Right cardiac atrium (tissue), 5 donors: ENCODE measurements at regions not wholly inside any gene's neighbourhood (a gene's known extent, or its start where the extent isn't known, plus 50 kb on each side); places are given as distances from the start of the nearest gene placed in this dataset.

ENCODE experiments used
- ATAC-seq, 2 donors: fragments of 200-7000 bp; cut with Tn5 transposase; one replicate each; pipeline versions ENCODE4 v1.8.0 to v1.9.1; 2020; ENCODE audit warnings: moderate library complexity in 2 of 2, mild to moderate bottlenecking in 1 of 2
- DNase-seq, 3 donors: peaks; one replicate each; pipeline ENCODE4 v3.0.0-alpha.2; 2020
- H3K27ac ChIP-seq: one replicate; pipeline ENCODE4 v1.5.1; 2013; ENCODE audit warnings: mild to moderate bottlenecking, low read length, control low read depth, moderate library complexity
- H3K27me3 ChIP-seq: one replicate; pipeline ENCODE4 v1.6.1; 2013; ENCODE audit not compliant: control insufficient read depth, insufficient read depth
- H3K4me1 ChIP-seq: one replicate; pipeline ENCODE4 v1.6.1; 2013; ENCODE audit warnings: low read length; ENCODE audit not compliant: control insufficient read depth, insufficient read depth
- H3K4me3 ChIP-seq: one replicate; pipeline ENCODE4 v1.5.1; 2013; ENCODE audit warnings: low read length, control low read depth
- H3K9me3 ChIP-seq: one replicate; pipeline ENCODE4 v1.6.1; 2013; ENCODE audit warnings: low read length; ENCODE audit not compliant: control insufficient read depth
- WGBS: extraction: QIAGEN DNeasy Blood & Tissue Kit; methylation state at CpG from one replicate; pipeline ENCODE4 v1.1.7; 2013; 5-methylcytosine and 5-hydroxymethylcytosine counted together
- intact Hi-C, 4 donors: fragments of 100-400 bp; cut with DNase I; formaldehyde crosslinking; loops; one replicate each; pipeline versions ENCODE4 v1.11.0 to v1.14.0; 2022 to 2023
- donor health status: healthy with polysubstance abuse.
- donor health status: DM: no; HTN: yes; CAD: no.
- donor health status: DM: no; HTN: no; CAD: no.
- donor health status: DM: no; HTN: yes; CAD: no; lungs with severe emphysema.
- donor health status: DM: yes; HTN: yes; CAD: no.

DNA sequence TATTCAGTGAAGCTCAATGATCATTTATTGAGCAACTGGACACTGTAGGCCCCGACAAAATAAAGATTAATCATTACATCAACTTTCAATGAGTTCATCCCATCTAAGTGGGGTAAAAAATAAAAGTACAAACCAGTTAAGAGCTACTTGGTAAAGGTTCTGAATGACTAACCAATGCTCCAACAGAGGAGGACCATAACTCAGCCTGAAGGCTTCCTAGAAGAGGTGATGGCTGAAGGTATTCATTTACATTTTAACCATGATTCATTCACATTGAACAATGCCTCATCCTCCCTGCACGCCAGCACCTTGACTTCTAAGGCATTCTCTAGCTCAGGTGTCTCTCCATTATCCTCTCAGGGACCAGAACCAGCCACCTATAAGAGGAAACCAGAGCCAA, 201.4 kb downstream of the ZNF462 start:
- H3K27ac ChIP-seq: no peak overlapping the region
- 92% methylated on average over 2 of the region's 2 CpGs for WGBS
- ATAC-seq (no peak), DNase-seq (no peak)
- no peaks in the 10 kb centered on the region for H3K4me1 ChIP-seq
- no peak overlapping the region for H3K4me3 ChIP-seq
- no peaks in the 10 kb centered on the region for H3K9me3 ChIP-seq
- no peaks in the 10 kb centered on the region for H3K27me3 ChIP-seq
- intact Hi-C loops: no loop called here

DNA sequence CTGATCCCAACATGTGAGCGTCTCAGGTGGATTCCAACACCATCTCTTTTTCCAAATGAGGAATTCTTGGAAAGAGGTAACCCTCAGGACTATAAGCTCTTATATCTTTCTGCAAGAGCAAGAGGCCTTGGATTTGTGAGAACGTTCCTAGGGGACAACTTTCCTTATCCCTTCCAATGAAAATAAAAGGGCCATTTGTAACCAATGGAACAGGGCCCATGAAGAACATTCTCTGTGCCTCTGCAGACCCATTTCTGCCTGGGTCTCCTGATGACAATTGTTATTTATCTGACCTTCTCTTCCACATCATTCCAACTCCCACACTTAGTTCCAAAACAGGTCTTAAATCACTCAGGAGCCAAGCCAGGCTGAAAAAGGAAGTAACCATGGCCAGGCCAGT, 202.6 kb downstream of the ZNF462 start:
- Histone ChIP-seq H3K27me3 (no peaks in the 10 kb centered on the region), H3K9me3 (no peaks in the 10 kb centered on the region), H3K27ac (no peak overlapping the region), H3K4me1 (no peaks in the 10 kb centered on the region), H3K4me3 (no peak overlapping the region)
- intact Hi-C loops: no loop called here
- DNase-seq: no peak
- WGBS: 72% methylated on average over 2 of the region's 2 CpGs
- ATAC-seq: no peak

DNA sequence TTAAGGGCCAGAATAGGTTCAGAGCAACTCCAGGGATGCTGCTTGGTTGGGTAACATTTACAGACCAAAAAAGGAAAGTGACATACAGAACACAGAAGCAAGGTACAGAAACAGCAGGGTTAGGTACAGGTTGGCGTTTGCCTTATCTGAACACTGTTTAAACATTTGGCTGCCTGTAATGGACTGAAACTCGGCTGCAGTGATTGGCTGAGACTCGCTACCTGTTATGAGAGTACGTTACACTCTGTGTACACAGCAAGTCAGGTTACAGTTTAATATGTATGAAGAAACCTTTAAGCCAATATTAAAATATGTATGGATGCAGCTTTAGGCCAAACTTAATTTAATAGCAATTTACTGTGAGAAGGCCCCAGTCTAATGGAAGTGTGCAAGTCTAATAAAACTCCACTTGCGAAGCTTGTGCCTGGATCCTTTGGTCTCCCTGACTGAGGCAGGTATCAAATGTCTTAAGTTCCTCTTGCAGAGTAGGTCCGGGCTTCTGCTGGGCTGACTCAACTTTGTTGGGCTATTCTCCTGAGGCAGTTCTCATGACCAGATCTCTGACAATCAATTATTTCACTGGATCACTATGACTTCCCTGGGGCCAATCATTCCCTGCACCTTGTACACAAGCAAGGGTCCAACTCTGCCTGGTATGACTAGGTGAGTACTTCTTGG, 204.9 kb downstream of the ZNF462 start:
- 95% methylated on average over 6 of the region's 6 CpGs for WGBS
- Histone ChIP-seq H3K27me3 (no peaks in the 10 kb centered on the region), H3K9me3 (no peaks in the 10 kb centered on the region), H3K4me1 (no peaks in the 10 kb centered on the region), H3K27ac (no peak overlapping the region), H3K4me3 (no peak overlapping the region)
- DNase-seq (no peak), ATAC-seq (no peak)
- intact Hi-C loops: no loop called here

DNA sequence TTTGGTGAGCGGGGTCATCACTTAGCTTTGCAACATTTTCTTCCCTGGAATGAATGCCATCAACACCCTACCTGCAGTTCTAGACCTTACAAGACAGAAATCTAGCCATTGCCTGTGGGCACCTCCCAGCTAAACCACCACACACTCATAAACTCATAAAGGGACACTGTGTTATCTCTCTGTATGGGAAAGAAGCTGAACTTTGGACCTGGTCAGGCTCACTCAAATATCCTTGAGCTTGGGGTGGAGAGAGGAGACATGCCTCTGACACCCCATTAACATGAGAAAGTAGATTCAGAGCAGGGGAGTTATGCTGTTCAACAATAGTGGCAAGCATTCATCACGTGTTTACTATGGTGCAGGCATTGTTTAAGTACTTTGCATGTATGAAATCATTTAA, 205.6 kb downstream of the ZNF462 start:
- H3K9me3 ChIP-seq: no peaks in the 10 kb centered on the region
- DNase-seq: no peak
- no peak for ATAC-seq
- intact Hi-C loops: no loop called here
- WGBS: 89% methylated on average over 2 of the region's 2 CpGs
- no peaks in the 10 kb centered on the region for H3K27me3 ChIP-seq
- H3K4me1 ChIP-seq: no peaks in the 10 kb centered on the region
- no peak overlapping the region for H3K4me3 ChIP-seq
- no peak overlapping the region for H3K27ac ChIP-seq

DNA sequence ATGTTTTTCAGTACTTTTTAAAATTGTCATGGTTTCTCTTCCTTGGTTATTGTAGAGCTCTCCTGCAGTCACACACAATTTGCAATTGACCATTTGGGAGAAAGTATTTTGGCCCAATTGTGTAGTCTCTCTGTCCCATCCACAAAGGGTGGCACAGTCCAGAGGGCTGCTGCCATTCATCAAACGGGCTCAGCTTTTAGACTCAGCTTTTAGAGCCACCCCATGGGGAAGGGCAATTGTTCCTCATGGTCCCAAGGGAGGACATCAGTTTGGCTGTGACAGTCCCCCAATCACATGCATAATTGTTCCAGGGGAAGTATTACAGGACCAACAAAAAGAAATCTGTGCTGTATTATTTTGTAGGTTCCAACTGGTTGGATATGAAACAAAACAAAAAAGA, 207.6 kb downstream of the ZNF462 start:
- intact Hi-C loops: no loop called here
- Histone ChIP-seq H3K27ac (no peak overlapping the region), H3K9me3 (no peaks in the 10 kb centered on the region), H3K27me3 (no peaks in the 10 kb centered on the region), H3K4me1 (no peaks in the 10 kb centered on the region), H3K4me3 (no peak overlapping the region)
- DNase-seq: no peak
- ATAC-seq: no peak
- 55% methylated on average over 1 of the region's 1 CpG for WGBS

DNA sequence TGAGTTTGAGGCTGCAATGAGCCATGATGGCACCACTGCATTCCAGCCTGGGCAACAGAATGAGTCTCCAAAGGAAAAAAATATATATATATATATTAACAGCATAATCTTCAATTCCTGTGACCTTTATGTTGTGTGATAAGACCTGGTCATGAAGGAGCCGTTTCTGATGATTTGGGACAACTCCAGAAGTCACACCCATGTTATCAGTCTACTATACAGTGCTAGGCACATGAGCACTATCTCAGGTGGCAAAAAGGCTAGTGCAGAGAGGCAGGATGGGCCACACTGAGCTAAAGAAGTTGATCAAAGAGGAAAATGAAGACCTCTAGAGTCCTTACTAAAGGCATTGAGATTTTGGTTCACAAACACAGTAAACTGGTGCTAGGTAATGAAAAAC, 205.0 kb upstream of the RAD23B start:
- no peaks in the 10 kb centered on the region for H3K4me1 ChIP-seq
- no peaks in the 10 kb centered on the region for H3K27me3 ChIP-seq
- DNase-seq (no peak), ATAC-seq (no peak)
- H3K27ac ChIP-seq: no peak overlapping the region
- no peak overlapping the region for H3K4me3 ChIP-seq
- 33% methylated on average over 1 of the region's 1 CpG for WGBS
- intact Hi-C loops: no loop called here
- no peaks in the 10 kb centered on the region for H3K9me3 ChIP-seq

DNA sequence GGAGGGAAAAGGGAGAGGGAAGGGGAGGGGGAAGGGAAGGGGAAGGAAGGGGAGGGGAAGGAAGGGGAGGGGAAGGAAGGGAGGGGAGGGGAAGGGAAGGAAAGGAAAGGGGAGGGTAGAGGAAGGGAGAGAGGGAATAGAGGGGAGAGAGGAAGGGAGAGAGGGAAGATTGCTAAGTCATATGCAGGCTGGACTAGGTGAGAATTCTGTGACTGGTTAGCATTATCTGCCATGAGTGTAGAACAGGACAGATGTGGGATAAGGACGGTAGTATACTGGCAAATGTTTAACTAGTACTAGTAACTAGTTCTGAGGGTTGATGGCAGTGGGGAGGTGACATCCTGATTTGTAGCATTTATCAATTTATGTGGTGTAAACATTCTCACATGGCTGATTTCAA, 203.5 kb upstream of the RAD23B start:
- DNase-seq (no peak), ATAC-seq (no peak)
- Histone ChIP-seq H3K9me3 (no peaks in the 10 kb centered on the region), H3K4me1 (no peaks in the 10 kb centered on the region), H3K4me3 (no peak overlapping the region), H3K27ac (no peak overlapping the region), H3K27me3 (peaks cover 2% of the 10 kb centered on the region)
- intact Hi-C loops: no loop called here
- WGBS: 75% methylated on average over 1 of the region's 1 CpG

DNA sequence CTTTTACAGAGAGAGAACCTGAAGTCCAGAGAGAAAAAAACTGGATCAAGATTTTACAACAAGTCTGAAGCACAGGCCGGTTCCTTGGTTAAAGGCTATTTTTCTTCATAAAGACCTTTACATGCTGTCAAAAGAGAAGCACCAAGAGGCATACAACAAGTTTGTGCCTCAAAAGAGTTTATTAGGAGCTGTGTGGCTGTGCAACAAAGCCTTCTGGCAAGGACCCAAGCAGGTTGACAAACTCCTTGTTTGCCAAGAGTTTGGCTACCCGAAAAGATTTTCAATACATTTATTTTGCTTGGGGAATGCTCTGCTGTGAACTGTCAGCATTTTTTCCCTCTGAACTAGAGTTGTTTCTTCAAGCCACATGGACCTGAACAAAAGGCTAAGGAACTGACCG, 202.9 kb upstream of the RAD23B start:
- 82% methylated on average over 3 of the region's 3 CpGs for WGBS
- H3K9me3 ChIP-seq: no peaks in the 10 kb centered on the region
- intact Hi-C loops: no loop called here
- no peak overlapping the region for H3K4me3 ChIP-seq
- H3K27ac ChIP-seq: no peak overlapping the region
- H3K4me1 ChIP-seq: no peaks in the 10 kb centered on the region
- ATAC-seq: no peak
- H3K27me3 ChIP-seq: peaks cover 2% of the 10 kb centered on the region
- DNase-seq: no peak

DNA sequence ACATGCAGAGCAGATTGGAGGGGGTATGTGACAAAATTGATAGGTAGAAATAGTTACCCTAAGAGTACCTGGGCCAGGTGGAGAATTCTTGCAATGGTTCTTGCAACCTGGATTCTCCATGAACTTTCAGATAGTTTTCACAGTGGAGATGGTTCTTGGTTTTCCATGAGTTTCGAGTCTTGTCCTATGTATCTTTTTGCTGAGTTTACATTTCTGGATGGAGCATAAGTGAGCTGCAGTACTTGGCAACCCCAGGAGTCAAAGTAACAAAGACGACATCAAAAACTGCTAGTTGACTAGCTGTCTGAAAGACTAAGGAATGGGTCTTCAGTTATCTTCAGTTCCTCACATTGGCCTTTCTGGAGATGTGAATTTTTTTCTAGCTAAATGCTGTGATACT, 196.6 kb upstream of the RAD23B start:
- no peaks in the 10 kb centered on the region for H3K4me1 ChIP-seq
- DNase-seq (no peak), ATAC-seq (no peak)
- H3K4me3 ChIP-seq: no peak overlapping the region
- WGBS: 80% methylated on average over 2 of the region's 2 CpGs
- no peak overlapping the region for H3K27ac ChIP-seq
- intact Hi-C loops: no loop called here
- H3K9me3 ChIP-seq: no peaks in the 10 kb centered on the region
- peaks cover 2% of the 10 kb centered on the region for H3K27me3 ChIP-seq

DNA sequence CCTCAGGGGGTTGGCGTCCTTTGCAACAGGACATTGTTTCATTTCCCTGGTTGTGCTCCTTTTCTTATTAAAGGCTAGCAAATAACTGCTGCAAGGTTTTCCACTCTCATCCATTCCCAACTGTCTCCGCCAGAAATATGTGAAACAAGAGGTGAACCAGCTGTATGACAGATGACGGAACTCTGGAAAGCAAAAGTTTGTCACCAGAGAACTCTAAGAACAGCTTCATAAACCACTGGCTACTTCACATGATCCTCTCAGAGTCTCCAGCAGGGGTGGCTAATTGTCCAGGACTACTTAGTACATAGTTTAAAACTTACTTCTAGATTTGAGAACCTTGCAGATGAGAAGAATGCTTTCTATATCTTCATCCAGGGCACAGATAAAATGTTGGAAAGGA, 195.9 kb upstream of the RAD23B start:
- no peak overlapping the region for H3K27ac ChIP-seq
- no peaks in the 10 kb centered on the region for H3K4me1 ChIP-seq
- ATAC-seq (no peak), DNase-seq (no peak)
- no peak overlapping the region for H3K4me3 ChIP-seq
- no peaks in the 10 kb centered on the region for H3K9me3 ChIP-seq
- intact Hi-C loops: no loop called here
- H3K27me3 ChIP-seq: peaks cover 2% of the 10 kb centered on the region
- WGBS: 65% methylated on average over 3 of the region's 3 CpGs

DNA sequence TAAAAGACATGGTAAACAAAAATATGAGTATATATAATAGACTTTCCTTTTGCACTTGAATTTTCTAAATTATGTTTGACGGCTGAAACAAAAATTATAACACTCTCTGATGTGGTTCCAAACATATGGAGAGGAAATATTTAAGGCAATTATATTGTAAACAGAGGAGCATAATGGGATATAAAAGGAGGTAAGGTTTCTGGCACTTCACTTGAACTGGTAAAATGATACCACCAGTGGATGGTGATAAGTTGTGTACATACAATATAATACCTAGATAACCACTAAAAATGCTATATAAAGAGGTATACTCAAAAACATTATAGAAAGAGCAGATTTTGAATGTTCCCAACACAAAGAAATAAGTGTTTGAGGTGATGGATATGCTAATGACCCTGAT, 192.9 kb upstream of the RAD23B start:
- no peaks in the 10 kb centered on the region for H3K27me3 ChIP-seq
- WGBS: 94% methylated on average over 1 of the region's 1 CpG
- no peak overlapping the region for H3K27ac ChIP-seq
- no peaks in the 10 kb centered on the region for H3K4me1 ChIP-seq
- H3K4me3 ChIP-seq: no peak overlapping the region
- no peak for DNase-seq
- no peaks in the 10 kb centered on the region for H3K9me3 ChIP-seq
- intact Hi-C loops: no loop called here
- ATAC-seq: no peak

DNA sequence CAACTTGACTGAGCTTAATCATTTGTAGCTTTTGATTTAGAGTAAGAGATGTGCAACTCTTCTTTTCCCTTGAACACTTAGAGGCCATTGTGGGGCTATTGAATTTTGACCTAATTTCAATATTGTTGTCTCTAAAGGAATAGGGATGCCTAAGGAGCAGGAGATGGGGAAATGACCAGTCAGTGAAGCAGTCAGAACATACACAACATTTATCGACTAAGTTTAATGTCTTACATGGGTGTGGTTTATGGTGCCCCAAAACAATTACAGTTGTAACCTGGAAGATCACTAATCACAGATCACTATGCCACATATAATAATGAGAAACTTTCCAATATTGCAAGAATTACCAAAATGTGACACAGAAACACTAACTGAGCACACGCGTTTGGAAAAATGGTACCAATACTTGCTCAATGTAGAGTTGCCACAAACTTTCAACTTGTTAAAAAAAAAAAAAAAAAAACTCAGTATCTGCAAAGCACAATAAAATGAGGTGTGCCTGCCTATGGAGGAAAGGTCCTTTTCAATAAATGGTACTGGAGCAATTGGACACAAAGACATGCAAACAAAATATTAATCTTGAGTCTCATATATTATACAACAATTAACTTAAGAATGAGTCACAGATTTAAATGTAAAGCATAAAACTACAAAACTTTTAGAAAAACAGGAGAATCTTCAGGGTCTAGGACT, 189.6 kb upstream of the RAD23B start:
- Histone ChIP-seq H3K9me3 (no peaks in the 10 kb centered on the region), H3K4me3 (no peak overlapping the region), H3K4me1 (no peaks in the 10 kb centered on the region), H3K27me3 (no peaks in the 10 kb centered on the region), H3K27ac (no peak overlapping the region)
- WGBS: 96% methylated on average over 3 of the region's 3 CpGs
- ATAC-seq (no peak), DNase-seq (no peak)
- intact Hi-C loops: no loop called here
